Stimulated activated CD8-positive, alpha-beta memory T cell treated with anti-CD3 and anti-CD28 coated beads, Interleukin-7, amount 100 ng/mL, for 48 hours (primary cell): ENCODE measurements at regions not wholly inside any gene's neighbourhood (a gene's known extent, or its start where the extent isn't known, plus 50 kb on each side); places are given as distances from the start of the nearest gene placed in this dataset.
"Not testable (repeated sequence)": the region's sequence is repeated elsewhere in the genome, so short reads cannot be mapped to it uniquely, and the experiment has no call there.

ENCODE experiments used
- DNase-seq, 2 donors: peaks; one replicate each; pipeline ENCODE4 v3.0.0-alpha.2; 2020; ENCODE audit warnings: low read depth in 1 of 2; ENCODE audit errors: extremely low read depth in 1 of 2

DNA sequence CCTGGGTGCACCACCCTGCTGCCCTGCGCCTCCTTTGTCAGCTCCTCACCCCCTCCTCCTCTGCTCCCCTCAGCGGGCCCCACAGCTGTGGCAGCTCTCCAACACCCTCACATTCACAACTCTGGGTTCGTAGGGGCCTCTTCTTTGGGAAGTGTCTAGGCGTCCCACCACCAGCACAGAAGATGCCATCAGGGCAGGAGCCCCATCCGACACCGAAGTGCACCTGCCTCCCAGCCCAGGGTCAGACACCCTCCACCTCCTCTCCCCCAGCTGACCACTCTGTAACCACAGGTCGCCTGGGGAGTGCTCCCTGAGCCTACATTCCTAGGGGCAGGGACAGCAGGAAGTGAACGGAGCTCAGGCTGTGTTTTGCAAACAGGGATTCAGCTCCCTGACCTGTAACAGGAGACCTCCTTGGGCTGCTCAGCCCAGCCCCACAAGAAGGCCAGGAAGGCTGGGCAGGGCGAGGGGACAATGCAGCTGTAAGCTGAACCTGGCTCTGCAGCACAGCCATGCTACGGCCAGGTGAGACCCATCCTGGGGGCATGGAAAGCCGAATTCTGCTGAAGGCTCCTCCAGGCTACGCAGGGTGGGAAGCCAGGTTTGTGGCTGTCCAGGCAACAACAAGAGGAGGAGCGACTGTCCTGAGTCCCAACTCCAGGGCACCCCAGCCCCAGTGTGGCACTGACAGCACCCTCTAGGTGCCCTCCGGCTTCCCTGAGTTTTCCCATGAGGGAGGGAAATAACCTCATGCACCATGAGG lies 269.0 kb downstream of the GOLGA6L6 start:
- no peak for DNase-seq

GRCh38 chr15:20271647-20272046 lies 270.0 kb downstream of the GOLGA6L6 start:
- DNase-seq = no peak

DNA sequence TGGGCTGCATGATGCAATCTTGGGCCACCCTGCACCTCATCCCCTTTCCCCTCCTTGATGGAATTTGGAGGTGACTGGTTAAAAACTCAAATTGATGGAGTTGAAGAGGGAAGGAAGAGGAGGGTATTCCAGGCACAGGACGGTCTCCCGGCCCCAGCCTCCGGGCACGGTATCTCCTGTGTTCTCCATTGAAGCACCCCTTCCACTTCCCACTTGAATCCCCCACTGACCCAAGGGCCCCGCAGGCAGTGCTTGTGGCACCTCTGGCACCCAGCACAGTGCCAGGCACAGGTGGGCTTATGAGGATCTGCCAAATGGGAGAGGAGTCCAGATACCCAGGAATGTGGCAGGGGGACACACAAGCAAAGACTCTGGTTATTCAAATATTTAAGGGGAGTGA lies 271.6 kb downstream of the GOLGA6L6 start:
- not testable (repeated sequence) for DNase-seq

- DNase-seq = not testable (repeated sequence)
Measured at GRCh38 chr15:20267996-20268395, 273.6 kb downstream of the GOLGA6L6 start.

- DNase-seq = not testable (repeated sequence)
Measured at GRCh38 chr15:20267051-20267730, 274.4 kb downstream of the GOLGA6L6 start.

GRCh38 chr15:20265710-20266109 lies 275.9 kb downstream of the GOLGA6L6 start:
- not testable (repeated sequence) for DNase-seq

GRCh38 chr15:20261321-20262280 lies 280.0 kb downstream of the GOLGA6L6 start:
- not testable (repeated sequence) for DNase-seq

GRCh38 chr15:20260650-20261049 lies 280.9 kb downstream of the GOLGA6L6 start:
- not testable (repeated sequence) for DNase-seq

GRCh38 chr15:20259559-20260190 lies 281.9 kb downstream of the GOLGA6L6 start:
- not testable (repeated sequence) for DNase-seq

GRCh38 chr15:20256394-20256793 lies 285.2 kb downstream of the GOLGA6L6 start:
- DNase-seq = not testable (repeated sequence)

- not testable (repeated sequence) for DNase-seq
Measured at GRCh38 chr15:20255641-20256040, 286.0 kb downstream of the GOLGA6L6 start.

GRCh38 chr15:20253047-20253615 lies 288.5 kb downstream of the GOLGA6L6 start:
- not testable (repeated sequence) for DNase-seq

DNA sequence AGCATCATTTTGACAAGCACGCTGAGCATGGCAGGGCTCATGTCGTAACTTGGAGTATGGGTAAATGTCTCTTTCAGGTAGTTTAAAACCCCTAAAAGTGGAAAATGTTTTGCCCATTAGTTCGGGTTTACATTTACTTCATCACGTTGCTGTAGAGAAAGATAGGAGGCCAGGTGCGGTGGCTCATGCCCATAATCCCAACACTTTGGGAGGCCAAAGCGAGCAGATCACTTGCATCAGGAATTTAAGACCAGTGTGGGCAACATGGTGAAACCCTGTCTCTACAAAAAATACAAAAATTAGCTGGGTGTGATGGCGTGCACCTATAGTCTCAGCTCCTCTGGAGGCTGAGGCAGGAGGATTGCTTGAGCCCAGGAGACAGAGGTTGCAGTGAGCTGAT lies 289.6 kb downstream of the GOLGA6L6 start:
- DNase-seq = not testable (repeated sequence)

DNA sequence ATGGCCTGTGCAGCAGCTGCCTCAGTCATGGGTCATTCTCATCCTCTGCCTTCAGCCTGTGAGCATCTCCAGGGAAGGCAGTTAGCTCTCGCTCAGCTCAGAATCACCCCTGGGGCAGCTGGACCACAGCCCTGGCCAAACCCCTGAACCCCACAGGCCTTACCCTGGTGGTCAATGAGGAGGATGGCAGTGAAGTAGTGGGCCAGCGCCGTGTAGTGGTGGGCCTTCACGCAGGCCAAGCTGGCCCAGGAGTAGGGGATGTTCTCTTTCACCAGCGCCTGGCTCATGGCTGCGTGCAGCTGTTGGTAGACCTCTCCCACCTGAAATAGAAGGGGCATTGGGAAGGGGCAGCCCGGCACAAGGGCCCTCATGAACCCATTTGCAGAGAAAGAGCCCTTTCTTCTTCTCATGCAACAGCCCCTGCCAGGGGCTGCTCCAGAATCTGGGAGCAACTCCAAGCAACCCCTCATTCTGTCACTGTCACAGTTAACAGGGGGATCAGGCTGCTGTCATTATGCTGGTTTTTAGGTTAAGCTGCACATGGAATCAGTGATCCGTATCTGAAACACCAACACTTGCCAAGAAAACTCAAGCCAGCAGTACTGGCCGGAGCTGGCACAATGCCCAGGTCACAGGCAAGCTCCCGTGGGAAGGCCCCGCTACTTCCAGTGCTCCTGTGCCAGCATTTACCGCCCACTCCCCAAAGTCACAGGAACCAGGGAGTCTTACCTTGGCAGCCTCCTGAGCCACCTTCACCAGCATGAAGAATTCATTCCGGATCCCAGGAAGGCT lies 290.2 kb downstream of the GOLGA6L6 start:
- not testable (repeated sequence) for DNase-seq

DNA sequence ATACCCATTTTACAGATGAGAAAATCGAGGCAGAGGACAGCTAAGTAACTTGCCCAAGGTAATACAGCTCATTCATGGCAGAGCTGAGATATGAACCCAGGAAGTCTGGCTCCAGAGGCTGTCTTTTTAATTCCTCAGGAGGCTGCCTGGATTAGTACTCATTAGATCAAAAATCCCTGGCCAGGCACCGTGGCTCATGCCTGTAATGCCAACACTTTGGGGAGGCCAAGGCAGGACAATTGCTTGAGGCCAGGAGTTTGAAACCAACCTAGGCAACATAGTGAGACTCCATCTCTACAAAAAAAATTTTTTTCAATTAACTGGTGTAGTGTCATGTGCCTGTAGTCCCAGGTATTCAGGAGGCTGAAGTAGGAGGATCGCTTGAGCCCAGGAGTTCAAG lies 291.4 kb downstream of the GOLGA6L6 start:
- DNase-seq = not testable (repeated sequence)

GRCh38 chr15:20249677-20249970 lies 292.0 kb downstream of the GOLGA6L6 start:
- DNase-seq = not testable (repeated sequence)

- not testable (repeated sequence) for DNase-seq
Measured at GRCh38 chr15:20248434-20248833, 293.2 kb downstream of the GOLGA6L6 start.

- not testable (repeated sequence) for DNase-seq
Measured at GRCh38 chr15:20247137-20247536, 294.5 kb downstream of the GOLGA6L6 start.

GRCh38 chr15:20246624-20247023 lies 295.0 kb downstream of the GOLGA6L6 start:
- not testable (repeated sequence) for DNase-seq
